Fibroblast of villous mesenchyme (primary cell): ENCODE measurements at regions not wholly inside any gene's neighbourhood (a gene's known extent, or its start where the extent isn't known, plus 50 kb on each side); places are given as distances from the start of the nearest gene placed in this dataset.

Experiments
- DNase-seq: peaks from one replicate; pipeline ENCODE4 v3.0.0-alpha.2; 2010; ENCODE audit warnings: low read depth
- H3K4me3 ChIP-seq: 2 replicates; pipeline ENCODE4 v1.5.1; 2011; ENCODE audit warnings: low read depth, mild to moderate bottlenecking, low read length
- TF ChIP-seq, protein P1 (sequence below): IDR thresholded peaks from 2 replicates; pipeline ENCODE4 v1.5.1; 2012; ENCODE audit warnings: low read depth, mild to moderate bottlenecking, low read length; ENCODE audit not compliant: insufficient read depth

DNA sequence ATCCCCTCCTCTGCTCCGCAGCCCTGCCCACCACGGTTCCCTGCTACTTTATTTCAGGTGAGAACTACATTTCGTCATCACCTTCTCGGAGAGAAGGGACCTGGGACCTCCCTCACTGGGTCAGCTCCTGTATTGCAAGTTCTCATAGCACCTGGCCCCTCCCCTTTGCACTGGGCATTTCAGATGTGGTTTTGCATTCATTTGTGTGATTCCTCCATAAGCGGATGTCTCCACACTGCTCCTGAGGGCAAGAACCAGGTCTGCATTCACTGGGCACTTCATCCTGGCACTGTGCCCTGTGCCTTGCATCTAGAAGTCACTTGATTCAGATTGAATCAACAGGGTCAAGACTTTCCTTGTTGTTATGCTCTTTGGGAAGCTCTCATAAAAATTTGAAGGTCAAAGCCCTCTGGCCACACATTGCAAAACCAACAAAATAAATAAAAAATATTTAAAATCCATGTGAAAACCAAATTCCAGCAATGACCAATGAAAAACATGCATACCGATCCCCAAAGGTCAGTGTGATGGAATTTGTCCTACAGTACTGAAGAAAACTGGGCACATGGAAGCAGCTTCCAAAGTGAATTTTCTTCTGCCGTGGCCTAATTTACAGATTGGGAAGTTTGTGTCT is 89.1 kb upstream of the F13A1 start:
- no peak overlapping the region for H3K4me3 ChIP-seq
- TF ChIP-seq, protein P1, sequence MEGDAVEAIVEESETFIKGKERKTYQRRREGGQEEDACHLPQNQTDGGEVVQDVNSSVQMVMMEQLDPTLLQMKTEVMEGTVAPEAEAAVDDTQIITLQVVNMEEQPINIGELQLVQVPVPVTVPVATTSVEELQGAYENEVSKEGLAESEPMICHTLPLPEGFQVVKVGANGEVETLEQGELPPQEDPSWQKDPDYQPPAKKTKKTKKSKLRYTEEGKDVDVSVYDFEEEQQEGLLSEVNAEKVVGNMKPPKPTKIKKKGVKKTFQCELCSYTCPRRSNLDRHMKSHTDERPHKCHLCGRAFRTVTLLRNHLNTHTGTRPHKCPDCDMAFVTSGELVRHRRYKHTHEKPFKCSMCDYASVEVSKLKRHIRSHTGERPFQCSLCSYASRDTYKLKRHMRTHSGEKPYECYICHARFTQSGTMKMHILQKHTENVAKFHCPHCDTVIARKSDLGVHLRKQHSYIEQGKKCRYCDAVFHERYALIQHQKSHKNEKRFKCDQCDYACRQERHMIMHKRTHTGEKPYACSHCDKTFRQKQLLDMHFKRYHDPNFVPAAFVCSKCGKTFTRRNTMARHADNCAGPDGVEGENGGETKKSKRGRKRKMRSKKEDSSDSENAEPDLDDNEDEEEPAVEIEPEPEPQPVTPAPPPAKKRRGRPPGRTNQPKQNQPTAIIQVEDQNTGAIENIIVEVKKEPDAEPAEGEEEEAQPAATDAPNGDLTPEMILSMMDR = no peak
- DNase-seq = peak; percentile 2

DNA sequence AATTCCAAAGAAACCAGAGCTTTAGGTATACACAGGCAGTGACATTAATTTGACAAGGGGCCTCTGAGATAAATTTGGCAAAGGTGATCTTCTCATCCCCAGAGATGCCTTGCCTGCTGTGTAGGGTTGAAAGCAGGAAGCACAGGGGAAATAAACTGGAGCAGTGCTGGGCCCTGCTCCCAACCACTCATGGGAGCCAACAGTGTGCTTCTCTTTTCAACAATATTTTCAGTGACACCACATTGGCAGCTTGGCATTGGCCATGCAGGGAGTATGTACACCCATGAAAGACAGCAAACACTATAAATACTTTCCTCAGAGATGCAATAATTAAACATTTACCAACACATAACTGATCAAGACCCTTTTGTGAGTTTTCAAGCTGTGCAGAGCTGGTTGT is 90.7 kb upstream of the F13A1 start:
- TF ChIP-seq, protein P1 = no peak
- DNase-seq = no peak
- H3K4me3 ChIP-seq = no peak overlapping the region

DNA sequence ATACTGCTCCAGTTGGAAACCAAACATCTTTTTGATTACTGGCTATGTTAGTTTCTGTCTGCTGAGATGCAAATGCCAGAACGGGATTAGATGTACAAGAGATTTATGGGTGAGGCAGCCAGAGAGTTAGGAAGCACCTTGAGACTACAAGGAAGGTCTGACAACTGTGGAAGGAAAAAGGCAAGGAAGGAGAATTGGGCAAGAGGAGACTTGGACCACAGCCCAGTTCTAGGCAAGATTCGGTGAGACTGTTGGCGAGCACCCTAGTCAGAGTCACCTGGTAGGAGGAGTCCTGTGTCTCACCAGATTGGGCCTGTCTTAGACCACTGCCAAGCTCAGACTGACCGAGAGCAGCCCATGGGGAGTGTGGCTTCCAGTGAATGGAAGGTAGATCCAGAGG is 91.8 kb upstream of the F13A1 start:
- no peak overlapping the region for H3K4me3 ChIP-seq
- TF ChIP-seq, protein P1 = no peak
- DNase-seq = no peak

DNA sequence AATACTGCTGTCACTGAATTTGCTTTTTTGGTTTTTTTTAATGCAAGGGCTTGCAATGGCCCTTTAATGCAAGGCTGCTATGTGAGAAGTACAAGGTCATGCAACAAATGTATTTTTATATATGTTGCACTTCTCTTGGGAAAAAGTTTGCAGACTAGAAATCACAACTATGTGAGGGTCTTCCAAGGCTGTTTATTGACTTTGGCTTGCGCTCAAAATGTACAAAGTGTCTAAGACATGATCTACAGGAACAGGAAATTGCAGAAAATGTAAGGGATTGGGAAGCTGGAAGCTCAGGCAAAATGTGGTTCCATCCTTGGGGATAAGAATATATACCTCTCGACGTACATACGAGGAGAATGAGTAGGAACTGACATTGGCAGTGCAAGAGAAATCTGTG is 92.2 kb upstream of the F13A1 start:
- TF ChIP-seq, protein P1 = no peak
- no peak for DNase-seq
- H3K4me3 ChIP-seq = no peak overlapping the region

DNA sequence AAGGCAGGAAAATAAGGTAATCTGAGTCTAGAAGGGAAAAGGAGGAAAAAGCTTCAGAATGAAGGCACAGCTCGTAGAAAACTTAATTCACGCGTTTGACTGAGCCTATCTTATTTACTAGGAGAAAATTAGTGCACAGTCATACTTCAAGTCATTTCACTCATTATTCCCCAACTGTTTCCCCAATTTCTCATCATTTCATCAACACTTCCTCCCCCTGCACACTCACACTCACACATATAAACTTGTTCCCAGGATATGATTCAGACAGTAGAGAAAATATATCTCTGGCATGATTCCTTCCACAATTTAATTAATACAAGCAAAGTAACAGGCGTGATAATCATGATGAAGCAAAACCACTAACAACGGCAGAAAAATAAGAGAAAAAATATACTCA is 94.5 kb upstream of the F13A1 start:
- no peak for DNase-seq
- no peak overlapping the region for H3K4me3 ChIP-seq
- TF ChIP-seq, protein P1 = no peak

DNA sequence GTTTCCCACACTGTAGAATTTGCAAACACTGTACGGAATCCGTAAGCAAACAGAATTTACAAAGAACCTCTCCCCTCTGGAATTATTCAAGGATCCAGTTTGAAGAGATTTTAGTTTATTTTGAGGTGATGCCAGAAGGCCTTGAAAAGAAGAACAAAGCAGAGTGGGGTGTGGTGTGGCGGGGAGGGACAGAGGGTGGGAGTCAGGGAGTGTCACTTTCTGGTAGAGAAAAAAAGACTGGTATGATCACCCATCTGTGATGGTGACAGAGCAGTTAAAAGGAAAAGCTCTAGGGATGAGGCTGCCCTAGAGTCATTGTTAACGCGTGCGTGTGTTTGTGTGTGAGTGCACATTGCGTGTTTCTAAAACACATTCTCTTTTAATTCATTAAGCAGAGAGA is 97.0 kb upstream of the F13A1 start:
- no peak for DNase-seq
- no peak overlapping the region for H3K4me3 ChIP-seq
- TF ChIP-seq, protein P1 = no peak

DNA sequence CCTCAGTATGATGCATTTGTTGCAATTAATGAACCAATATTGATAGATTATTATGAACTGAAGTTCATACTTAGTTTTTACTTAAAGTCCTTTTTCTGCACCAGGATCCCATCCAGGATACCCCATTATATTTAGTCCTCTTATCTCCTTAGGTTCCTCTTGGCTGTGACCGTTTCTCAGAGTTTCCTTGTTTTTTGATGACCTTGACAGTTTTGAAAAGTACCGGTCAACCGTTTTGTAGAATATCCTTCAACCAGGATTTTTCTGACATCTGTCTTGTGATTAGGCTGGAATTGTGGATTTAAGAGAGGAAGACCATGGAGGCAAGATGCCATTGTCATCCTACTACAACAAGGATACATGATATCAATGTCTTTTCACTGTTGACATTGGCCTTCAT is 98.0 kb upstream of the F13A1 start:
- H3K4me3 ChIP-seq = no peak overlapping the region
- DNase-seq = no peak

More for the DNA sequence above, 98.0 kb upstream of the F13A1 start:
- TF ChIP-seq, protein P1 = no peak
